PC-3 (cell line): ENCODE measurements at regions not wholly inside any gene's neighbourhood (a gene's known extent, or its start where the extent isn't known, plus 50 kb on each side); places are given as distances from the start of the nearest gene placed in this dataset.

Experiments
- CTCF ChIP-seq: fragments of 300-600 bp; sonication (generic); conservative IDR thresholded peaks from 2 replicates; pipeline ENCODE4 v1.5.1; 2017; ENCODE audit warnings: antibody characterized with exemption, low read depth, mild to moderate bottlenecking, low read length
- EZH2 ChIP-seq: fragments of 300-600 bp; sonication (generic); IDR thresholded peaks from one replicate; pipeline ENCODE4 v1.6.1; 2017; ENCODE audit warnings: antibody characterized with exemption, mild to moderate bottlenecking, low read length; ENCODE audit not compliant: unreplicated experiment

GRCh38 chr14:98445718-98446117 lies 826.3 kb downstream of the BCL11B start:
- no peak for TF ChIP-seq CTCF
- TF ChIP-seq EZH2: no peak
